ENCODE measurements at regions not wholly inside any gene's neighbourhood (a gene's known extent, or its start where the extent isn't known, plus 50 kb on each side); places are given as distances from the start of the nearest gene placed in this dataset.
"Not testable (repeated sequence)": the region's sequence is repeated elsewhere in the genome, so short reads cannot be mapped to it uniquely, and the experiment has no call there.

DNA sequence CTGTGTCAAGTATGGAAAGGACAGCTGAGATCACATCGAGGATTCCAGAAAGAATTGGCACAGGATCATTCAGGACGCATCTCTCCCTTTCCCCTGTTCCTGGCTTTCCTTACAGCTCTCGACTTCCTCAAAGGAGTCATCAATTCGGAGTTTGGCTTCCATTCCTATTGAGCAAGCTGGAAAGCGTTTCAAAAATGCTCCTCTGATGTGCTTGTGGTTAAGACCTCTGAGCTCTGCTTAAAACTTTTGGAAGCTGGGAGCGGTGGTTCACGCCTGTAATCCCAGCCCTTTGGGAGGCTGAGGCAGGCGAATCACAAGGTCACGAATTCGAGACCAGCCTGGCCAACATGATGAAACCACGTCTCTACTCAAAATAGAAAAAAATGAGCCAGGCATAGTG, 136.9 kb upstream of the OSBPL11 start:
- not testable (repeated sequence) for TF ChIP-seq POLR2A, POLR2AphosphoS5 (IDR thresholded peaks at IDR 0.05; ENCODE audit: low read depth, low read length)
